ENCODE measurements at regions not wholly inside any gene's neighbourhood (a gene's known extent, or its start where the extent isn't known, plus 50 kb on each side); places are given as distances from the start of the nearest gene placed in this dataset.

GRCh38 chr2:145316496-145316895, 796.6 kb upstream of the ZEB2 start:
- Histone ChIP-seq H3K27me3 (no peaks in the 10 kb centered on the region), H3K4me1 (ENCODE audit: insufficient read depth) (no peaks in the 10 kb centered on the region), H3K9me3 (no peaks in the 10 kb centered on the region), H3K36me3 (no peaks in the 10 kb centered on the region), H3K4me3 (no peak overlapping the region), H3K27ac (no peak overlapping the region)
- intact Hi-C loops (cut with DNase I): no loop called here
- WGBS, 3 donors: 92 to 97% (median 92%) methylated on average over 1 of the region's 1 CpG
- no peak for DNase-seq
- TF ChIP-seq, protein P1, sequence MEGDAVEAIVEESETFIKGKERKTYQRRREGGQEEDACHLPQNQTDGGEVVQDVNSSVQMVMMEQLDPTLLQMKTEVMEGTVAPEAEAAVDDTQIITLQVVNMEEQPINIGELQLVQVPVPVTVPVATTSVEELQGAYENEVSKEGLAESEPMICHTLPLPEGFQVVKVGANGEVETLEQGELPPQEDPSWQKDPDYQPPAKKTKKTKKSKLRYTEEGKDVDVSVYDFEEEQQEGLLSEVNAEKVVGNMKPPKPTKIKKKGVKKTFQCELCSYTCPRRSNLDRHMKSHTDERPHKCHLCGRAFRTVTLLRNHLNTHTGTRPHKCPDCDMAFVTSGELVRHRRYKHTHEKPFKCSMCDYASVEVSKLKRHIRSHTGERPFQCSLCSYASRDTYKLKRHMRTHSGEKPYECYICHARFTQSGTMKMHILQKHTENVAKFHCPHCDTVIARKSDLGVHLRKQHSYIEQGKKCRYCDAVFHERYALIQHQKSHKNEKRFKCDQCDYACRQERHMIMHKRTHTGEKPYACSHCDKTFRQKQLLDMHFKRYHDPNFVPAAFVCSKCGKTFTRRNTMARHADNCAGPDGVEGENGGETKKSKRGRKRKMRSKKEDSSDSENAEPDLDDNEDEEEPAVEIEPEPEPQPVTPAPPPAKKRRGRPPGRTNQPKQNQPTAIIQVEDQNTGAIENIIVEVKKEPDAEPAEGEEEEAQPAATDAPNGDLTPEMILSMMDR (IDR thresholded peaks at IDR 0.05): no peak
- TF ChIP-seq EP300 (IDR thresholded peaks at IDR 0.05) (no peak), POLR2A (IDR thresholded peaks at IDR 0.05) (no peak)

DNA sequence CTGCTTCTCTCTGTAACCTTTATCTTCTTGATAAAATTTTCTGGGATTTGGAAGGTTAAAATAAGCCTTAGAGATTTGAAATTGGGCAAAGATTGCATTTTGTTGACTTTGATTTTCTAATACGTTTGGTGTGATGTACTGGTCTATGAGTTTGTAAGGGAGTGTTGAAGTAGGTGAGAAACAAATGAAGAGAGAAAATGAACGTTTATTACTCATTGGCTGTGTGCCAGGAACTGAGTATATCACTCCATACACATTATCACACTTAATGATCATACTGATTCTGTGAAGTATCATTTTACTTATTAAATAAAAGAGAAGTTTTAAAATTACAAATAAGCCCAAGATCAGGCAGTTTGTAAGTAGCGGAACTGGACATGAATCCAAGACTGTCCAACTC, 795.1 kb upstream of the ZEB2 start:
- Histone ChIP-seq H3K27me3 (no peaks in the 10 kb centered on the region), H3K27ac (no peak overlapping the region), H3K36me3 (no peaks in the 10 kb centered on the region), H3K4me3 (no peak overlapping the region), H3K9me3 (no peaks in the 10 kb centered on the region), H3K4me1 (ENCODE audit: insufficient read depth) (no peaks in the 10 kb centered on the region)
- intact Hi-C loops (cut with DNase I): no loop called here
- TF ChIP-seq, protein P1 (IDR thresholded peaks at IDR 0.05): no peak
- WGBS, 3 donors: 60 to 65% (median 62%) methylated on average over 3 of the region's 3 CpGs
- DNase-seq: no peak

- H3K36me3 ChIP-seq: no peaks in the 10 kb centered on the region
- no peak for DNase-seq
- no peaks in the 10 kb centered on the region for H3K4me1 ChIP-seq (ENCODE audit: insufficient read depth)
- no peak overlapping the region for H3K27ac ChIP-seq
- 91 to 95% (median 93%) methylated on average over 3 of the region's 3 CpGs for WGBS, 3 donors
- H3K4me3 ChIP-seq: no peak overlapping the region
- H3K27me3 ChIP-seq: no peaks in the 10 kb centered on the region
- intact Hi-C loops (cut with DNase I): no loop called here
- TF ChIP-seq POLR2A (IDR thresholded peaks at IDR 0.05) (no peak), EP300 (IDR thresholded peaks at IDR 0.05) (no peak)
- TF ChIP-seq, protein P1 (IDR thresholded peaks at IDR 0.05): no peak
- H3K9me3 ChIP-seq: no peaks in the 10 kb centered on the region
Measured at GRCh38 chr2:145314119-145314633, 794.3 kb upstream of the ZEB2 start.

GRCh38 chr2:145305889-145306288, 786.0 kb upstream of the ZEB2 start:
- intact Hi-C loops (cut with DNase I): no loop called here
- 75 to 80% (median 77%) methylated on average over 1 of the region's 1 CpG for WGBS, 3 donors

More at GRCh38 chr2:145305889-145306288, 786.0 kb upstream of the ZEB2 start:
- DNase-seq: no peak
- Histone ChIP-seq H3K9me3 (no peaks in the 10 kb centered on the region), H3K36me3 (no peaks in the 10 kb centered on the region), H3K4me1 (ENCODE audit: insufficient read depth) (no peaks in the 10 kb centered on the region), H3K4me3 (no peak overlapping the region), H3K27me3 (no peaks in the 10 kb centered on the region), H3K27ac (no peak overlapping the region)
- TF ChIP-seq, protein P1 (IDR thresholded peaks at IDR 0.05): no peak
- no peak for TF ChIP-seq EP300 (IDR thresholded peaks at IDR 0.05)
- no peak for TF ChIP-seq POLR2A (IDR thresholded peaks at IDR 0.05)
